Smooth muscle cell (in vitro differentiated cells): ENCODE measurements at regions not wholly inside any gene's neighbourhood (a gene's known extent, or its start where the extent isn't known, plus 50 kb on each side); places are given as distances from the start of the nearest gene placed in this dataset.

Experiments
- DNase-seq: peaks from one replicate; lab custom pipeline; 2025; ENCODE audit not compliant: unreplicated experiment; lab: John Stamatoyannopoulos, UW
- H2AFZ ChIP-seq: fragments of 200-600 bp; sonication (generic); 2 replicates; pipeline ENCODE4 v1.6.0; 2016; ENCODE audit warnings: antibody characterized with exemption, low read depth, mild to moderate bottlenecking
- H3F3A ChIP-seq: fragments of 200-600 bp; sonication (generic); 2 replicates; pipeline ENCODE4 v1.6.0; 2017; ENCODE audit warnings: antibody characterized with exemption, low read depth
- H3K27ac ChIP-seq: fragments of 200-600 bp; sonication (generic); 2 replicates; pipeline ENCODE4 v1.5.1; 2016; ENCODE audit warnings: low read depth, mild to moderate bottlenecking
- H3K27me3 ChIP-seq: fragments of 200-600 bp; sonication (generic); 2 replicates; pipeline ENCODE4 v1.6.1; 2016; ENCODE audit warnings: low read depth, mild to moderate bottlenecking
- H3K36me3 ChIP-seq: fragments of 200-600 bp; sonication (generic); 2 replicates; pipeline ENCODE4 v1.5.1; 2016; ENCODE audit warnings: low read depth
- H3K4me1 ChIP-seq: fragments of 200-600 bp; sonication (generic); 2 replicates; pipeline ENCODE4 v1.5.1; 2016; ENCODE audit warnings: low read depth
- H3K4me2 ChIP-seq: fragments of 200-600 bp; sonication (generic); 2 replicates; pipeline ENCODE4 v1.6.0; 2016; ENCODE audit warnings: mild to moderate bottlenecking
- H3K4me3 ChIP-seq: fragments of 200-600 bp; sonication (generic); 2 replicates; pipeline ENCODE4 v1.5.1; 2016; ENCODE audit warnings: mild to moderate bottlenecking
- H3K79me2 ChIP-seq: fragments of 200-600 bp; sonication (generic); 2 replicates; pipeline ENCODE4 v1.6.0; 2016; ENCODE audit warnings: low read depth, mild to moderate bottlenecking
- H3K9ac ChIP-seq: fragments of 200-600 bp; sonication (generic); 2 replicates; pipeline ENCODE4 v1.6.0; 2016; ENCODE audit warnings: low read depth
- H3K9me3 ChIP-seq: fragments of 200-600 bp; sonication (generic); replicated peaks from 2 replicates; pipeline ENCODE4 v1.5.1; 2016; ENCODE audit warnings: low read depth
- H4K20me1 ChIP-seq: fragments of 200-600 bp; sonication (generic); 2 replicates; pipeline ENCODE4 v1.6.0; 2016; ENCODE audit warnings: low read depth
- WGBS: methylation state at CpG from one replicate; pipeline ENCODE4 v1.1.7; 2016; ENCODE audit warnings: low lambda C conversion rate; 5-methylcytosine and 5-hydroxymethylcytosine counted together
- TF ChIP-seq, protein P1 (sequence below): fragments of 200-600 bp; sonication (generic); IDR thresholded peaks from 2 replicates; pipeline ENCODE4 v1.5.1; 2017; ENCODE audit warnings: borderline replicate concordance, mild to moderate bottlenecking, antibody characterized with exemption; ENCODE audit not compliant: insufficient read depth, poor library complexity, severe bottlenecking

DNA sequence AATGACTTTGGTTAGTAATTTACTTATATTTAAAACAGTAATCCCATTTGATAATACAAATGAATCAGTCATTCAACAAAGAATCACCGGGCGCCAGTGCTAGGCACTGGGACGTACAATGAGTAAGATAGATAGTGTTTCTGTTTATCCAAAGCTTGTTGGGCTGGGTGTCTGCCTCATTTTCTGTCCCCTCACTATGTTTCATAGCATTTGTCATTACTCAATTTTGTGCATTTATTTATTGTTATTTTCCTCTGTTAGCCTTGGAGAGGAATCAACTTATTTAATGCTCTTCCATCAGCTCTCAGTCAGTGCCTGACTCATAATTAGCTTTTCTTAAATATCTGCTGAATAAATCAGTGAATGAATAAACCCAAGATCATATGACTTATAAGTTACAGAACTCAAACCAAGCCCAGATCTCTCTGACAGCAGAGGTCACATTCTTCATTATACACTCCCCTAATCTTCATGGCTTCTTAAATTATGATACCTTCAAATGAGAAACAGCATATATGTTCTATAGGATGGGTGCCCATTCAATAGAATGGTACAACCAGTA lies 86.2 kb downstream of the TSPAN8 start:
- Histone ChIP-seq H2AFZ (no peak overlapping the region), H3K9me3 (no peaks in the 10 kb centered on the region), H3K9ac (no peak overlapping the region), H3K4me1 (no peaks in the 10 kb centered on the region), H3K27ac (no peak overlapping the region), H3K27me3 (no peaks in the 10 kb centered on the region), H3K4me3 (no peak overlapping the region), H3F3A (no peaks in the 10 kb centered on the region), H3K36me3 (no peaks in the 10 kb centered on the region), H4K20me1 (no peaks in the 10 kb centered on the region), H3K79me2 (no peaks in the 10 kb centered on the region), H3K4me2 (no peak overlapping the region)
- TF ChIP-seq, protein P1, sequence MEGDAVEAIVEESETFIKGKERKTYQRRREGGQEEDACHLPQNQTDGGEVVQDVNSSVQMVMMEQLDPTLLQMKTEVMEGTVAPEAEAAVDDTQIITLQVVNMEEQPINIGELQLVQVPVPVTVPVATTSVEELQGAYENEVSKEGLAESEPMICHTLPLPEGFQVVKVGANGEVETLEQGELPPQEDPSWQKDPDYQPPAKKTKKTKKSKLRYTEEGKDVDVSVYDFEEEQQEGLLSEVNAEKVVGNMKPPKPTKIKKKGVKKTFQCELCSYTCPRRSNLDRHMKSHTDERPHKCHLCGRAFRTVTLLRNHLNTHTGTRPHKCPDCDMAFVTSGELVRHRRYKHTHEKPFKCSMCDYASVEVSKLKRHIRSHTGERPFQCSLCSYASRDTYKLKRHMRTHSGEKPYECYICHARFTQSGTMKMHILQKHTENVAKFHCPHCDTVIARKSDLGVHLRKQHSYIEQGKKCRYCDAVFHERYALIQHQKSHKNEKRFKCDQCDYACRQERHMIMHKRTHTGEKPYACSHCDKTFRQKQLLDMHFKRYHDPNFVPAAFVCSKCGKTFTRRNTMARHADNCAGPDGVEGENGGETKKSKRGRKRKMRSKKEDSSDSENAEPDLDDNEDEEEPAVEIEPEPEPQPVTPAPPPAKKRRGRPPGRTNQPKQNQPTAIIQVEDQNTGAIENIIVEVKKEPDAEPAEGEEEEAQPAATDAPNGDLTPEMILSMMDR = no peak
- 93% methylated on average over 3 of the region's 3 CpGs for WGBS
- no peak for DNase-seq

DNA sequence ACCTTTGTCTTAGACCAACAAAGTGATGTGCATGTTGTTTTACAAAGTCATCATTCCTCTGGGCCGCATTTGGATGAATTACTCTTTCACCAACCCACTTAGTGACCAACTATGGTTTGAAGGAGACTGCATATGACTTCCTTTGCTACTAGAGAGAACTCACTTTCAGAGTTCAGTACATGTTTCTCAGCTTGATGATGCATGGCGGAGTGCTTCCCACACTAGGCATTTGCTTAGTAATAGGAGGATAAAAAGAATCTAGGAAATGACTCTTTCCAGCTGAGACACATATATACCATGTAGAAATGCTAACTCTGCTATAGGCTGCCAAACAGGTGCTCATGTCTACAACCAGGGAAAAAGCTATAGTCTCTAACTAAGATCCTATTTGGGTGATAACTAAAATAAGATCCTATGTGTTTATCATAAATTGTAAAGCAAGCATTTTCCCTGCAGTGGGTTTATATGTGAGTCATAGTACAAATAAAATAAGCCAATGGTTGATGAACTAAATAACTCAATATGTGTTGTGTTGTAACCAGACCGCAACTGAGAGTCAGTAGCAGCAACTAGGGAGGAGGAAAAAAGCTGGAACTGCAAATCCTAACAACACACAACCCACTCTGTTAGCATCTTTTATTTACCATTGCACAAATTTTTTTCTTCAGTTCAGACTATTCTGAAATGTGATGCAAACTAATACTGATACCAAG lies 87.2 kb downstream of the TSPAN8 start:
- H3K4me3 ChIP-seq = no peak overlapping the region
- no peaks in the 10 kb centered on the region for H3K36me3 ChIP-seq
- H3K27ac ChIP-seq = no peak overlapping the region
- no peaks in the 10 kb centered on the region for H3K27me3 ChIP-seq
- DNase-seq = no peak
- no peaks in the 10 kb centered on the region for H3K9me3 ChIP-seq
- no peaks in the 10 kb centered on the region for H4K20me1 ChIP-seq
- no peaks in the 10 kb centered on the region for H3K4me1 ChIP-seq
- TF ChIP-seq, protein P1 = no peak
- no peak overlapping the region for H3K9ac ChIP-seq
- H3F3A ChIP-seq = no peaks in the 10 kb centered on the region
- WGBS = 93% methylated on average over 3 of the region's 3 CpGs
- no peaks in the 10 kb centered on the region for H3K79me2 ChIP-seq
- no peak overlapping the region for H3K4me2 ChIP-seq
- H2AFZ ChIP-seq = no peak overlapping the region

GRCh38 chr12:71069311-71069710 lies 88.5 kb downstream of the TSPAN8 start:
- WGBS = 97% methylated on average over 2 of the region's 2 CpGs
- no peaks in the 10 kb centered on the region for H3K27me3 ChIP-seq
- H2AFZ ChIP-seq = no peak overlapping the region
- no peaks in the 10 kb centered on the region for H3K36me3 ChIP-seq
- no peaks in the 10 kb centered on the region for H4K20me1 ChIP-seq
- H3K4me1 ChIP-seq = no peaks in the 10 kb centered on the region
- H3K4me2 ChIP-seq = no peak overlapping the region
- H3K27ac ChIP-seq = no peak overlapping the region
- H3K79me2 ChIP-seq = no peaks in the 10 kb centered on the region
- no peaks in the 10 kb centered on the region for H3K9me3 ChIP-seq
- TF ChIP-seq, protein P1 = no peak
- H3K9ac ChIP-seq = no peak overlapping the region
- no peak for DNase-seq
- H3K4me3 ChIP-seq = no peak overlapping the region
- no peaks in the 10 kb centered on the region for H3F3A ChIP-seq

GRCh38 chr12:71063087-71063486 lies 94.7 kb downstream of the TSPAN8 start:
- TF ChIP-seq, protein P1 = no peak
- H3K9me3 ChIP-seq = no peaks in the 10 kb centered on the region
- H3K4me1 ChIP-seq = no peaks in the 10 kb centered on the region
- no peaks in the 10 kb centered on the region for H3K36me3 ChIP-seq
- no peaks in the 10 kb centered on the region for H3K27me3 ChIP-seq
- no peaks in the 10 kb centered on the region for H3F3A ChIP-seq
- H3K9ac ChIP-seq = no peak overlapping the region
- no peak overlapping the region for H3K27ac ChIP-seq
- DNase-seq = no peak
- H3K4me2 ChIP-seq = no peak overlapping the region
- H3K4me3 ChIP-seq = no peak overlapping the region
- H4K20me1 ChIP-seq = no peaks in the 10 kb centered on the region
- no peak overlapping the region for H2AFZ ChIP-seq
- 66% methylated on average over 7 of the region's 7 CpGs for whole genome bisulfite sequencing
- H3K79me2 ChIP-seq = no peaks in the 10 kb centered on the region
